Middle frontal gyrus (tissue), 1 donor: ENCODE measurements at regions not wholly inside any gene's neighbourhood (a gene's known extent, or its start where the extent isn't known, plus 50 kb on each side); places are given as distances from the start of the nearest gene placed in this dataset.
A peak's percentile ranks its signal among the peaks of the same experiment; 100 is the strongest.
"Not testable (repeated sequence)": the region's sequence is repeated elsewhere in the genome, so short reads cannot be mapped to it uniquely, and the experiment has no call there.

Source experiments
- DNase-seq: peaks from one replicate; pipeline ENCODE4 v3.0.0-alpha.2; 2015; ENCODE audit warnings: low spot score; ENCODE audit errors: extremely low spot score

- DNase-seq: no peak
Observed at GRCh38 chrX:150234126-150234525, 129.0 kb upstream of the MAMLD1 start.

- DNase-seq: no peak
Observed at GRCh38 chrX:150236327-150236726, 126.8 kb upstream of the MAMLD1 start.

DNA sequence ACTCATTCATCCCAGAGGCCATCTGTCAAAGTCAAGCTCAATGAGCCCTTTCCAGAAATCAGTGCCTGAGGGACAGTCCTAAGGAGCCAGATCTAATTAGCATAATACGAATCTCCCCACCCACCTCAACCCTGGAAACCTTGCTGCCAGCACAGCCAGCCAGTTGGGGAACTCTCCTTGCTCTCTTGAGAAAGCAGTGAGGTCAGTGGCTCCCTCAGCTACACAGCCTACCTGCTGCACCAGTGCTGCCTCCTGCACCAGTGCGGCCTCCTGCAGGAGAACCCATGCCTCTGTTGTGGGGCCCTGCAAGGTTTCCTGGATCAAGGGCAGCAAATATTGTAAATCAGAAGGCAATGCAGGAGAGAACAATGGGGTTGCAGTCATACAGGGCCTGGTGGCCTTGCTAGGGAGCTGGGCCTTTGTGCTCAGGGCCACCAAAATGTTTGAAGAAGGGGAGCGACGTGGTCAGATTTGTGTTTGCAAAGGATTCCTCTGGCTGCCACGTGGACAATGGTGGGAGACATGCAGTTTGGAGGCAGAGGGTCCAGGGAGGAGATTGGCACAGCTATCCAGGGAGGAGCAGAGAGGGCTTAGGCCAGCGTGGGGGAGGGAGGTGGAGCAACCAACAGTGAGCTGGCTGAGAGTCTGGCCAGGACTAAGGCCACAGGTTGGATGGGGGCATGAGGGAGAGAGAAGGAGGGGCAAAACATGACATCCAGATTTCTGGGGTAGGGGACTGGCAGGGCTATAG, 124.3 kb upstream of the MAMLD1 start:
- DNase-seq: no peak

- no peak for DNase-seq
Observed at GRCh38 chrX:150239946-150240642, 123.0 kb upstream of the MAMLD1 start.

DNA sequence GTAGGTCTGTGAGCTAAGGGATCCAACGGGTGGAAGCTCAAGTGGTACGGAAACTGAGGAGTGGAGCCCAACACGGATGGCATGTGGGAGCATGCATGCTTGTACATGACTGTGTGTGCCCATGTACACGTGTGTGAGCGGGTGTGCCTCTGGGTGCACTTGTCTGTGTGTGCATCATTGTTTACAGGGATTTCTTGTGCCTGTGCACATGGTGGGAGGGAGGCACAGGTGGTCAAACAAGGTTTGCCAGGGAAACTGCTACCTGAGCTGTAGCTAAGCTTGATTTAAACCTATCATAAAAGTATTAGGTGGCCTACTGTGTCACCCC, 122.5 kb upstream of the MAMLD1 start:
- DNase-seq: no peak

DNA sequence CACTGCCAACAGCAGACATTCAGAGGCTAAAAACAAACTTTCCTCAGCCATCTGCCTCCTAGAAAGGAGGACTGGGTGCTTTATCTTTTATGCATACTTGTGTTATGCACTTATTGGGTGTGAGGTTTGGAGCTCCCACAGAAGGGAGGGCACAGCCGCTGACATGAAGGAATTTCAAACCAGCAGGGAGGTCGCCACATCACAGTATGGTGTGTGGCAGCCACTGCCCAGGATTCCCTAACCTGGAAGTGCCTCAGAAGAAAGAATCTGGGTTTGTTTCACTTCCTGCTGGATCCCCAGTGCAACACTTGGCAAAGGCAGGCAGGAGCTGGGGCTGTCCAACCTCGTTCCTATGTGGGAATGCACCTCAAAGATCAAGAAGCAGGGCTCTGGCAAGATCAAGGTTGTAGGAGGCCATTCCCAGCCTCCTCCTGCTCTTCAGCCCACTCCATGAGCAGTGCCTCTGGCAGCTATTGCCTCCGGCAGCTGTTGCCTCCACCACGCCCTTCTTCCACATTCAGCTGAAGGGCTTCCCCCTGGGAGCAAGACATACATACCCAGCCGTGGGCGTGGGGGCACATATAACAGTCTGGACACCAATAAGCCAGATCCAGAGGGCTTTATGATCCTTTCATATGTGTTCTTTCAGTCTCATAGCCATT, 109.0 kb upstream of the MAMLD1 start:
- DNase-seq: no peak

GRCh38 chrX:150254909-150255308, 108.2 kb upstream of the MAMLD1 start:
- no peak for DNase-seq

- no peak for DNase-seq
Observed at GRCh38 chrX:150255441-150256296, 107.4 kb upstream of the MAMLD1 start.

DNA sequence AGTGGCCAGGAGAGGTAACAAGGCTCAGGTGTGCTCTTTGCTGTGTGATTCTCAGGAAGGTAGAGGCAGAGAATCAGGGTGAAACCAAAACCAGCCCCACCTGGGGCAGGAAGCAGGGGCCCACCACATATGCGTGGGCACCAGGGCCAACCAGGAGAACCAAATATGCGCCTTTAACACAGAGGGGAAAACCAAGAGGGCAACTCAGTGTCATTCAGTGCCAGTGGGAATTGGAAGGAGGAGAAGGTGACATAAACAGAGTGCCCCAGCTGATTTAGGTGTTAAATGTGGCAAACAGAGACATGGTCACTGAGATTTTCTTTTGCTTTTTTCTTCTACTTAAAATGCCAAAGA, 106.8 kb upstream of the MAMLD1 start:
- no peak for DNase-seq

DNA sequence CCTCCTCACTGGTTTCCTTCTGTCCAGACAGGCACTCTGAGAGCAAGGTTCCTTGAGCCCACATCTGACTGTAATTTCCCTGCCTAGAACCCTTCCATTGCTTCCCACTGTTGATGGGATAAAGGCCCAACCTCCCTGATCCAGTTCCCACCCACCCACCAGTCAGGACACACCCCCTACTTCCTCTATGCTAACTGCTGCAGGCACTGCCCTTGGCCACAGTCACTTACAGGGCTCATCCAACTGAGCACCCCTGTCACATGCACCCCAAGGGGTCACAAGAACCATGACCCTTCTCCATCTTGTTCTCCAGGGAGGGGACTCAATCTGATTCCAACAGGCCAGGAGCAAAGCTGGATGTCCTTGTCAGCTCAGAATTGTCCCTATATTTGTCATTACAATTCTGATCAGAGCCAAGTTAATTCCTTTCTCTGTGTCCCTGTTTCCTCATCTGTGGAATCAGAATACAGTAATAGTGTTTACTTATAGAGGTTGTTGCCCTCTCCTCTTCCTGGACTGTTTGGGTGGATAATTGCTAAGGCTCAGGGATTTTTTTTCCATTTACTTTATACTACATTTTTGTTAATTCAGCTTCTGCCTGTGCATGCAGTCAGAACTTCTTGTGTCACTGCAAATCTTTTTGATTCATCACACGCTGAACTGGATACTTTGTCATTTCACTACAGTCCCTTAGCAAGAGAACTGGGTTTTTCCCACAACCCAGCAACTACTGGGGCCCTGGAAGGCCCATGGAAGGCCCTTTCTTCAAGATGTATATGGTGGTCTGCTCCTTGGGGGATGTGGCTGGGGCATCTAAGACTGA, 105.6 kb upstream of the MAMLD1 start:
- DNase-seq: no peak

GRCh38 chrX:150258176-150258425, 105.0 kb upstream of the MAMLD1 start:
- DNase-seq: no peak

DNA sequence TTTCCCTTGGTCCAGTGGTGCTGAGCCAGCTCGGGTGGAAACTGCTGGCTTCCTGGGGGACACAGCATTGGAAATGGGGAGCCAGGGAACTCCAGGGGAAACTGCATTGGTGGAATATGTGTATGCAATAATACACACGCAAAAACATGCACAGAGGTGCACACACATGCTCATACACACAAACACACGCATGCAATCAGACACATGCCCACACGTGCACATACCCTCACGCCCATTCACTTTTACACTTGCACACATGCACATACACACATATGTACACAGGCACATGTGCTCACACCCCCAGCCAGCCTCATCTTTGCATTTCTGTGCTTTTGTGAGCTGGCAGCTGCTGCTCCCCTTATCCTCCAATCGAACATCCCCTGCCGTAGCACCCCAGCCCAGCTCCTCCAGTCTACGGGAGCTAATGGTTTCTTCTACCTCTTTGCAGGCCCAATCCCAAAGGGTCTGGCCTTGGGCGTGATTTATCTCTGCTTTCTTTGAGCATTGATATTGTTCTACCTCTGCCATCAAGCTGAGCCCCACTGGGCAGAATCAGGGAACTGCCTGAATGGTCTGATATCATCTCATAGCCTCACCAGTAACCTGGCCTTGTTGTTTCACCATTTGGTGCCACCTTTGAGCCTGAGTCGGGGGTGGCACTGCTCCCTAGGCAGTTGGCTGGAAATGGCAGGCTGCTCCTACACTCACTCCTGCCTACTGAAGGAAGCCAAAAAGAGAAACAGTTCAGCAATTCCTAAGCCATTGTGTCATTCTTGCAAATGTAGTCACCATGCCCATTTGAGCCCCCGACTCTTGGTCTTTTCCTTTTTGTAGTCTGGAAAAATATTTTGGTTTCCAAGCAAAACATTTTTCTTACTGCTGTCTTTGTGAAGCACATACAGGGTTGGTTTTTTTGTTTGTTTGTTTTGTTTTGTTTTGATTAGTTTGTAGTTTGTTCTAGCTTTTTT, 104.4 kb upstream of the MAMLD1 start:
- DNase-seq: no peak

GRCh38 chrX:150262456-150262855, 100.7 kb upstream of the MAMLD1 start:
- no peak for DNase-seq

- DNase-seq: no peak
Observed at GRCh38 chrX:150268839-150269355, 94.2 kb upstream of the MAMLD1 start.

GRCh38 chrX:150269605-150270254, 93.4 kb upstream of the MAMLD1 start:
- no peak for DNase-seq

DNA sequence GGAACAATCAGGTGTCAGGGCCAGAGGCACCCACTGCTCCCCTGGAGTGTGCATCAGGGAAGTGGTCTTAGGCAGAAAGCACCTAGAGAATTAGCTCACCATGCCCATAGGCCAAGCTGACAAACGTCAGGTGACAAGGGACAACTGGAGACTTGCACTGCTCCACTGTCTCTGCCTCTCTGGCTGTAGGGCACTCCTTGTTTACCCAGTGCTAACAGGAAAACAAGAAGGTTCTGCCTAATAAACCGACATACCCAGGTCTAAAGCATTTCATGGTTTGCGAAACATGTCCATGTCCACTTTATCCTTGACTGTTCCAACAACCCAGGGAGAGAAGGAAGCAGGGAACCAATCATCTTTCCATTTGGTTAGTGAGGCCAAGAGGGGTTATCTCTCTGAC, 92.5 kb upstream of the MAMLD1 start:
- DNase-seq: no peak

DNA sequence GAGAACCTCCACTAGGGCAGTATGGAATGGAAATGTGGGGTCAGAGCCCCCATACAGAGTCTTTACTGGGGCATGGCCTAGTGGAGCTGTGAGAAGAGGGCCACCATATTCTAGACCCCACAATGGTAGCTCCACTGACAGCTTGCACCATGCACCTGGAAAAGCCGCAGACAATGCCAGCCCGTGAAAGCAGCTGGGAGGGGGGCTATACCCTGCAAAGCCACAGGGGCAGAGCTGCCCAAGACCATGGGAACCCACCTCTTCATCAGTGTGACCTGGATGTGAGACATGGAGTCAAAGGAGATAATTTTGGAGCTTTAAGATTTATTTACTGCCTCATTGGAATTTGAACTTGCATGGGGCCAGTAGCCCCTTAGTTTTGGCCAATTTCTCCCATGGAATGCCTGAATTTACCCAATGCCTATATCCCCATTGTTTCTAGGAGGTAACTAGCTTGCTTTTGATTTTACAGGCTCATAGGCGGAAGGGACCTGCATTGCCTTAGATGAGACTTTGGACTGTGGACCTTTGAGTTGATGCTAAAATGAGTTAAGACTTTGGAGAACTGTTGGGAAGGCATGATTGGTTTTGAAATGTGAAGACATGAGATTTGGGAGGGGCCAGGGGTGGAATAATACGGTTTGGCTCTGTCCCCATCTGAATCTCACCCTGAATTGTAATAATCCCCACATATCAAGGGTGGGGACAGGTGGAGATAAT, 89.4 kb upstream of the MAMLD1 start:
- DNase-seq: not testable (repeated sequence)

DNA sequence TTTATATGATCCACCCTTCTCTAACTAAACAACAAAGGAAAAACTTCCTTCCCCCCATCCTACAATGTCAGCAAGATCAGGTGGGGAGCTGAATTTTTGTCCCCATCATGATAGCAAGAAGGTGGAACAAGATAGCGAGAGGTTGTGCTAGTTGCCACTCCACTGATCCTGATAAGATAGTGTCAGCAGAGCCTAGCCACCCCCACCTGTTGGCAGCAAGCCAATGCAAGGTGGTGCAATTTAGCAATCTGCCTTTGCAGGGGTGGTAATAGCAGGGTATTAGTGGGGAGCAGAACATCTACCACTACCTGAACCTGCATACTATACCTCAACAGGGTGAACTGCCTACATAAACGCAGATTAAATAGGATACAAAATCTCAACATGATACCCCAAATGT, 80.2 kb upstream of the MAMLD1 start:
- no peak for DNase-seq

DNA sequence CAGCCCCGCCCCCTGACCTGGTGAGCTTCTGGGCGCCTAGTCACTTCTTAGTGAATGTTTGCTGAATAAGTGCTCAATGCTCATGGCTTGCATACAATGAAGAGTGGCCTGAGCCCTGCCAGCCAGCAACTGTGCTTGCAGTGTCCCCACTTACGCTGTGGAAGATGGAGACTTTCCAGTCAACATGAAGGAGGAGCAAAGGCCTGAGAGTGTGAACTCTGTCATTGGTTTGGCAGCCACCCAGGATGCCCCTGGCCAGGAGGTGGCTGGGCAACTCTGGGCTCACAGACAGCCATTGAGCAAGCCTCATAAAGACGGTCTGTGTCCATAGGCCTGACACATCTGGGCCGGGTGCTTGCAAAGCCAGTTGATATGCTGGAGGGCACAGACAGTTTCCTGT, 72.1 kb upstream of the MAMLD1 start:
- peak; percentile 69 for DNase-seq
